Neural cell (in vitro differentiated cells): ENCODE measurements at regions not wholly inside any gene's neighbourhood (a gene's known extent, or its start where the extent isn't known, plus 50 kb on each side); places are given as distances from the start of the nearest gene placed in this dataset.

ENCODE experiments used
- H2AFZ ChIP-seq: fragments of 200-600, 300-800 bp; sonication (generic), shearing (Covaris generic); 2 replicates; pipeline ENCODE4 v1.6.0; 2014; ENCODE audit warnings: low read depth, mild to moderate bottlenecking, antibody characterized with exemption, low read length, moderate library complexity
- H3F3A ChIP-seq: fragments of 200-600 bp; shearing (Covaris generic); 2 replicates; pipeline ENCODE4 v1.6.1; 2016; ENCODE audit warnings: mild to moderate bottlenecking, moderate library complexity, mixed read lengths, antibody characterized with exemption, low read length; ENCODE audit not compliant: insufficient read depth, poor library complexity, severe bottlenecking
- H3K27ac ChIP-seq: fragments of 200-600, 300-800 bp; sonication (generic), shearing (Covaris generic); 2 replicates; pipeline ENCODE4 v1.5.1; 2014; ENCODE audit warnings: mild to moderate bottlenecking, low read length, moderate library complexity
- H3K27me3 ChIP-seq: fragments of 300-800, 200-600 bp; sonication (generic), shearing (Covaris generic); 2 replicates; pipeline ENCODE4 v1.6.0; 2014; ENCODE audit warnings: mild to moderate bottlenecking, low read depth, low read length, moderate library complexity; ENCODE audit not compliant: insufficient read depth
- H3K36me3 ChIP-seq: fragments of 300-800, 200-600 bp; sonication (generic), shearing (Covaris generic); 2 replicates; pipeline ENCODE4 v1.5.1; 2014; ENCODE audit warnings: mild to moderate bottlenecking, antibody characterized with exemption, low read length, moderate library complexity; ENCODE audit not compliant: insufficient read depth
- H3K4me2 ChIP-seq: fragments of 300-800, 200-600 bp; sonication (generic), shearing (Covaris generic); 2 replicates; pipeline ENCODE4 v1.6.0; 2014; ENCODE audit warnings: mild to moderate bottlenecking, low read length
- H3K4me3 ChIP-seq: fragments of 300-800, 200-600 bp; sonication (generic), shearing (Covaris generic); 2 replicates; pipeline ENCODE4 v1.5.1; 2014; ENCODE audit warnings: mild to moderate bottlenecking, low read length, moderate library complexity
- H3K79me2 ChIP-seq: fragments of 200-600 bp; shearing (Covaris generic); replicated peaks from 2 replicates; pipeline ENCODE4 v1.6.0; 2014; ENCODE audit warnings: mild to moderate bottlenecking, low read length, moderate library complexity; ENCODE audit not compliant: insufficient read depth
- H3K9ac ChIP-seq: fragments of 300-800, 200-600 bp; sonication (generic), shearing (Covaris generic); 2 replicates; pipeline ENCODE4 v1.6.1; 2016; ENCODE audit warnings: mild to moderate bottlenecking, low read length, mixed read lengths
- H3K9me2 ChIP-seq: fragments of 200-600 bp; shearing (Covaris generic); 2 replicates; pipeline ENCODE4 v1.6.1; 2016; ENCODE audit warnings: mild to moderate bottlenecking, low read length, mixed read lengths; ENCODE audit not compliant: insufficient read depth
- H3K9me3 ChIP-seq: fragments of 200-600, 300-800 bp; sonication (generic), shearing (Covaris generic); 2 replicates; pipeline ENCODE4 v1.6.1; 2016; ENCODE audit warnings: mild to moderate bottlenecking, mixed run types, low read length, moderate library complexity, mixed read lengths
- H4K20me1 ChIP-seq: fragments of 200-600 bp; shearing (Covaris generic); 2 replicates; pipeline ENCODE4 v1.6.1; 2016; ENCODE audit warnings: mild to moderate bottlenecking, mixed run types; ENCODE audit not compliant: insufficient read depth
- CTCF ChIP-seq: fragments of 450-650 bp; IDR thresholded peaks from 2 replicates; pipeline ENCODE4 v1.5.1; 2014; ENCODE audit warnings: antibody characterized with exemption, mild to moderate bottlenecking, moderate library complexity; ENCODE audit not compliant: poor library complexity, severe bottlenecking
- EP300 ChIP-seq: fragments of 450-650 bp; conservative IDR thresholded peaks from 2 replicates; pipeline ENCODE4 v1.6.1; 2014; ENCODE audit warnings: antibody characterized with exemption, mild to moderate bottlenecking, moderate library complexity; ENCODE audit not compliant: poor library complexity, severe bottlenecking
- EZH2 ChIP-seq: fragments of 200-600, 300-800 bp; shearing (Covaris generic), sonication (generic); IDR thresholded peaks from 2 replicates; pipeline ENCODE4 v1.6.1; 2014; ENCODE audit warnings: antibody characterized with exemption, low read length, borderline replicate concordance, mild to moderate bottlenecking; ENCODE audit not compliant: insufficient read depth, poor library complexity, severe bottlenecking
- MXI1 ChIP-seq: fragments of 450-650 bp; conservative IDR thresholded peaks from 2 replicates; pipeline ENCODE4 v1.6.1; 2014; ENCODE audit warnings: antibody characterized with exemption, mild to moderate bottlenecking; ENCODE audit not compliant: poor library complexity, severe bottlenecking
- POLR2AphosphoS5 ChIP-seq: IDR thresholded peaks from 2 replicates; pipeline ENCODE4 v1.6.1; 2012
- RAD21 ChIP-seq: fragments of 450-650 bp; conservative IDR thresholded peaks from 2 replicates; pipeline ENCODE4 v1.6.1; 2014; ENCODE audit warnings: antibody characterized with exemption, mild to moderate bottlenecking, moderate library complexity
- REST ChIP-seq: IDR thresholded peaks from 2 replicates; pipeline ENCODE4 v1.6.1; 2012; ENCODE audit warnings: borderline replicate concordance
- SMC3 ChIP-seq: fragments of 450-650 bp; conservative IDR thresholded peaks from 2 replicates; pipeline ENCODE4 v1.6.1; 2014; ENCODE audit warnings: antibody characterized with exemption, mild to moderate bottlenecking, moderate library complexity; ENCODE audit not compliant: poor library complexity
- TAF1 ChIP-seq: IDR thresholded peaks from 2 replicates; pipeline ENCODE4 v1.6.1; 2012; ENCODE audit warnings: low read depth

- Histone ChIP-seq H3K9me2 (no peaks in the 10 kb centered on the region), H2AFZ (no peak overlapping the region), H3K4me3 (no peak overlapping the region), H3K4me2 (no peak overlapping the region), H3K27ac (no peak overlapping the region), H4K20me1 (no peaks in the 10 kb centered on the region), H3K9ac (no peak overlapping the region), H3K27me3 (no peaks in the 10 kb centered on the region), H3K36me3 (no peaks in the 10 kb centered on the region), H3K79me2 (no peaks in the 10 kb centered on the region), H3F3A (no peaks in the 10 kb centered on the region), H3K9me3 (no peaks in the 10 kb centered on the region)
- TF ChIP-seq REST (no peak), MXI1 (no peak), EP300 (no peak), RAD21 (no peak), SMC3 (no peak), TAF1 (no peak), CTCF (no peak)
Measured at GRCh38 chr10:4698075-4698474, 127.9 kb upstream of the AKR1E2 start.

- H3K27ac ChIP-seq, result no peak overlapping the region
- no peaks in the 10 kb centered on the region for H3K36me3 ChIP-seq
- H3K9me3 ChIP-seq, result no peaks in the 10 kb centered on the region
- TF ChIP-seq EZH2 (no peak), EP300 (no peak), POLR2AphosphoS5 (no peak), RAD21 (no peak), REST (no peak), CTCF (no peak), TAF1 (no peak), MXI1 (no peak), SMC3 (no peak)
- H3K9ac ChIP-seq, result no peak overlapping the region
- H4K20me1 ChIP-seq, result no peaks in the 10 kb centered on the region
- H3K4me2 ChIP-seq, result no peak overlapping the region
- no peaks in the 10 kb centered on the region for H3K79me2 ChIP-seq
- H3K9me2 ChIP-seq, result no peaks in the 10 kb centered on the region
- no peak overlapping the region for H2AFZ ChIP-seq
- H3K27me3 ChIP-seq, result no peaks in the 10 kb centered on the region
- no peaks in the 10 kb centered on the region for H3F3A ChIP-seq
- no peak overlapping the region for H3K4me3 ChIP-seq
Measured at GRCh38 chr10:4696186-4696585, 129.8 kb upstream of the AKR1E2 start.
